ENCODE measurements at regions not wholly inside any gene's neighbourhood (a gene's known extent, or its start where the extent isn't known, plus 50 kb on each side); places are given as distances from the start of the nearest gene placed in this dataset.
"Not testable (repeated sequence)": the region's sequence is repeated elsewhere in the genome, so short reads cannot be mapped to it uniquely, and the experiment has no call there.

GRCh38 chr5:92092239-92092638 lies 709.1 kb upstream of the ARRDC3 start:
- intact Hi-C loops (cut with DNase I) = no loop called here
- no peak for ATAC-seq
- DNase-seq (ENCODE audit: missing footprints) = no peak

GRCh38 chr5:92086059-92086811 lies 703.1 kb upstream of the ARRDC3 start:
- no peak for ATAC-seq
- intact Hi-C loops (cut with DNase I) = no loop called here
- no peak for DNase-seq (ENCODE audit: missing footprints)

GRCh38 chr5:92081958-92082712 lies 699.0 kb upstream of the ARRDC3 start:
- no peak for DNase-seq (ENCODE audit: missing footprints)
- ATAC-seq = no peak
- intact Hi-C loops (cut with DNase I) = no loop called here

GRCh38 chr5:92070786-92071185 lies 687.7 kb upstream of the ARRDC3 start:
- intact Hi-C loops (cut with DNase I) = no loop called here
- ATAC-seq (no peak), DNase-seq (ENCODE audit: missing footprints) (no peak)

GRCh38 chr5:92064993-92065392 lies 681.9 kb upstream of the ARRDC3 start:
- intact Hi-C loops (cut with DNase I) = no loop called here
- ATAC-seq = no peak
- DNase-seq (ENCODE audit: missing footprints) = no peak

GRCh38 chr5:92051741-92052140 lies 668.6 kb upstream of the ARRDC3 start:
- intact Hi-C loops (cut with DNase I) = no loop called here
- no peak for ATAC-seq
- DNase-seq (ENCODE audit: missing footprints) = no peak

GRCh38 chr5:92050970-92051369 lies 667.9 kb upstream of the ARRDC3 start:
- DNase-seq (ENCODE audit: missing footprints) = no peak
- no peak for ATAC-seq
- intact Hi-C loops (cut with DNase I) = no loop called here

- intact Hi-C loops (cut with DNase I) = no loop called here
- no peak for ATAC-seq
- DNase-seq (ENCODE audit: missing footprints) = no peak
Measured at GRCh38 chr5:92041911-92042660, 659.0 kb upstream of the ARRDC3 start.

- no peak for ATAC-seq
- intact Hi-C loops (cut with DNase I) = no loop called here
Measured at GRCh38 chr5:92041206-92041605, 658.1 kb upstream of the ARRDC3 start.

GRCh38 chr5:92029792-92030191 lies 646.7 kb upstream of the ARRDC3 start:
- DNase-seq (ENCODE audit: missing footprints); ATAC-seq; intact Hi-C loops (cut with DNase I): not testable (repeated sequence)

More at GRCh38 chr5:92041206-92041605, 658.1 kb upstream of the ARRDC3 start:
- DNase-seq (ENCODE audit: missing footprints) = no peak

GRCh38 chr5:92023555-92023954 lies 640.4 kb upstream of the ARRDC3 start:
- no peak for ATAC-seq
- no peak for DNase-seq (ENCODE audit: missing footprints)
- intact Hi-C loops (cut with DNase I) = no loop called here

- ATAC-seq = no peak
Measured at GRCh38 chr5:92023141-92023471, 640.0 kb upstream of the ARRDC3 start.

GRCh38 chr5:92022415-92023140 lies 639.5 kb upstream of the ARRDC3 start:
- intact Hi-C loops (cut with DNase I) = no loop called here
- ATAC-seq = no peak
- no peak for DNase-seq (ENCODE audit: missing footprints)

More at GRCh38 chr5:92023141-92023471, 640.0 kb upstream of the ARRDC3 start:
- intact Hi-C loops (cut with DNase I) = no loop called here
- DNase-seq (ENCODE audit: missing footprints) = no peak

- ATAC-seq (no peak), DNase-seq (ENCODE audit: missing footprints) (no peak)
- intact Hi-C loops (cut with DNase I) = no loop called here
Measured at GRCh38 chr5:92019376-92019990, 636.4 kb upstream of the ARRDC3 start.

GRCh38 chr5:92017776-92018175 lies 634.7 kb upstream of the ARRDC3 start:
- DNase-seq (ENCODE audit: missing footprints) = no peak
- intact Hi-C loops (cut with DNase I) = no loop called here

GRCh38 chr5:92011845-92012244 lies 628.7 kb upstream of the ARRDC3 start:
- intact Hi-C loops (cut with DNase I); DNase-seq (ENCODE audit: missing footprints); ATAC-seq: not testable (repeated sequence)

More at GRCh38 chr5:92017776-92018175, 634.7 kb upstream of the ARRDC3 start:
- ATAC-seq = no peak

GRCh38 chr5:92003806-92004205 lies 620.7 kb upstream of the ARRDC3 start:
- no peak for ATAC-seq
- no peak for DNase-seq (ENCODE audit: missing footprints)
- intact Hi-C loops (cut with DNase I) = no loop called here

GRCh38 chr5:92002721-92003274 lies 619.7 kb upstream of the ARRDC3 start:
- intact Hi-C loops (cut with DNase I) = no loop called here
- ATAC-seq (no peak), DNase-seq (ENCODE audit: missing footprints) (no peak)

Data from Right ventricle myocardium inferior (tissue), 1 donor.